H9 (cell line): ENCODE measurements at regions not wholly inside any gene's neighbourhood (a gene's known extent, or its start where the extent isn't known, plus 50 kb on each side); places are given as distances from the start of the nearest gene placed in this dataset.

Source experiments
- DNase-seq: peaks from one replicate; pipeline ENCODE4 v3.0.0-alpha.2; 2017
- H2AFZ ChIP-seq: one replicate; pipeline ENCODE4 v1.6.1; 2013; ENCODE audit warnings: mild to moderate bottlenecking, low read length, control low read depth, moderate library complexity
- H2AK5ac ChIP-seq: 2 replicates; pipeline ENCODE4 v1.6.1; 2013; ENCODE audit warnings: low read length, control low read depth, mixed read lengths; ENCODE audit not compliant: insufficient read length
- H2BK120ac ChIP-seq: one replicate; pipeline ENCODE4 v1.6.1; 2013; ENCODE audit warnings: low read depth, mild to moderate bottlenecking, low read length, control low read depth, inconsistent platforms; ENCODE audit not compliant: poor library complexity, severe bottlenecking
- H2BK12ac ChIP-seq: 2 replicates; pipeline ENCODE4 v1.6.1; 2013; ENCODE audit warnings: low read length, control low read depth, mixed read lengths, low read depth; ENCODE audit not compliant: insufficient read length
- H2BK15ac ChIP-seq: 2 replicates; pipeline ENCODE4 v1.6.1; 2013; ENCODE audit warnings: low read depth, low read length, control low read depth
- H2BK20ac ChIP-seq: one replicate; pipeline ENCODE4 v1.6.1; 2013; ENCODE audit warnings: low read depth, mild to moderate bottlenecking, low read length, control low read depth, inconsistent platforms; ENCODE audit not compliant: poor library complexity, severe bottlenecking
- H2BK5ac ChIP-seq: 2 replicates; pipeline ENCODE4 v1.6.1; 2013; ENCODE audit warnings: low read length, control low read depth, mixed read lengths; ENCODE audit not compliant: insufficient read length
- H3K14ac ChIP-seq: 2 replicates; pipeline ENCODE4 v1.6.1; 2013; ENCODE audit warnings: low read length, control low read depth; ENCODE audit not compliant: insufficient read depth
- H3K18ac ChIP-seq: 2 replicates; pipeline ENCODE4 v1.6.1; 2013; ENCODE audit warnings: low read depth, mild to moderate bottlenecking, mixed read lengths, low read length, control low read depth; ENCODE audit not compliant: insufficient read length
- H3K23ac ChIP-seq: 2 replicates; pipeline ENCODE4 v1.6.1; 2013; ENCODE audit warnings: low read length, control low read depth, mixed read lengths, low read depth; ENCODE audit not compliant: insufficient read length
- H3K23me2 ChIP-seq: 2 replicates; pipeline ENCODE4 v1.6.1; 2013; ENCODE audit warnings: low read depth, mild to moderate bottlenecking, mixed read lengths, low read length, control low read depth; ENCODE audit not compliant: insufficient read length, poor library complexity, severe bottlenecking
- H3K27ac ChIP-seq: 2 replicates; pipeline ENCODE4 v1.5.1; 2013; ENCODE audit warnings: low read length, control low read depth, mixed read lengths, low read depth; ENCODE audit not compliant: insufficient read length
- H3K27me3 ChIP-seq: 2 replicates; pipeline ENCODE4 v1.6.1; 2013; ENCODE audit warnings: low read length, control low read depth, inconsistent platforms; ENCODE audit not compliant: insufficient read depth
- H3K4ac ChIP-seq: 2 replicates; pipeline ENCODE4 v1.6.1; 2013; ENCODE audit warnings: low read depth, mild to moderate bottlenecking, control low read depth, inconsistent platforms, low read length, moderate library complexity
- H3K4me1 ChIP-seq: 2 replicates; pipeline ENCODE4 v1.6.1; 2013; ENCODE audit warnings: low read length, control low read depth, inconsistent platforms; ENCODE audit not compliant: insufficient read depth
- H3K4me2 ChIP-seq: 2 replicates; pipeline ENCODE4 v1.6.1; 2013; ENCODE audit warnings: low read length, control low read depth, mixed read lengths; ENCODE audit not compliant: insufficient read length, insufficient read depth
- H3K56ac ChIP-seq: 2 replicates; pipeline ENCODE4 v1.6.1; 2013; ENCODE audit warnings: low read depth, mild to moderate bottlenecking, mixed read lengths, low read length, control low read depth; ENCODE audit not compliant: insufficient read length
- H3K79me1 ChIP-seq: 2 replicates; pipeline ENCODE4 v1.6.1; 2013; ENCODE audit warnings: low read depth, mild to moderate bottlenecking, moderate library complexity, low read length, control low read depth, inconsistent platforms; ENCODE audit not compliant: insufficient read depth, poor library complexity, severe bottlenecking
- H3K79me2 ChIP-seq: 2 replicates; pipeline ENCODE4 v1.6.1; 2013; ENCODE audit warnings: low read length, control low read depth, inconsistent platforms; ENCODE audit not compliant: insufficient read depth
- H3K9ac ChIP-seq: 2 replicates; pipeline ENCODE4 v1.6.1; 2013; ENCODE audit warnings: low read length, control low read depth, mixed read lengths; ENCODE audit not compliant: insufficient read length; ENCODE audit errors: extremely low read depth
- H3K9me3 ChIP-seq: one replicate; pipeline ENCODE4 v1.6.1; 2013; ENCODE audit warnings: low read depth, low read length, inconsistent platforms; ENCODE audit not compliant: control insufficient read depth
- H3T11ph ChIP-seq: one replicate; pipeline ENCODE4 v1.6.1; 2013; ENCODE audit warnings: mild to moderate bottlenecking, low read length, control low read depth, inconsistent platforms
- H4K20me1 ChIP-seq: one replicate; pipeline ENCODE4 v1.6.1; 2013; ENCODE audit not compliant: control insufficient read depth, insufficient read length, insufficient read depth
- H4K5ac ChIP-seq: 2 replicates; pipeline ENCODE4 v1.6.1; 2013; ENCODE audit warnings: low read depth, mild to moderate bottlenecking, mixed read lengths, low read length, control low read depth; ENCODE audit not compliant: insufficient read length
- H4K8ac ChIP-seq: replicated peaks from 2 replicates; pipeline ENCODE4 v1.6.1; 2013; ENCODE audit warnings: low read length, control low read depth, mixed read lengths, low read depth; ENCODE audit not compliant: insufficient read length
- H4K91ac ChIP-seq: 2 replicates; pipeline ENCODE4 v1.6.1; 2013; ENCODE audit warnings: low read depth, mild to moderate bottlenecking, moderate library complexity, mixed read lengths, low read length, control low read depth; ENCODE audit not compliant: insufficient read length
- H3K27ac Mint-ChIP-seq, 3 experiments: 2 replicates in 2 of 3; 3 replicates in 1 of 3; pipeline ENCODE4 v1.8.0; 2020 to 2021; ENCODE audit warnings: mixed read lengths in 3 of 3, mild to moderate bottlenecking in 1 of 3, moderate library complexity in 1 of 3
- H3K27me3 Mint-ChIP-seq: 2 replicates; pipeline ENCODE4 v1.8.0; 2021; ENCODE audit warnings: low read depth, mild to moderate bottlenecking, moderate library complexity, mixed read lengths
- H3K36me3 Mint-ChIP-seq, 3 experiments: 2 replicates in 2 of 3; 3 replicates in 1 of 3; pipeline ENCODE4 v1.8.0; 2020 to 2021; ENCODE audit warnings: low read depth in 3 of 3, mixed read lengths in 3 of 3; ENCODE audit not compliant: insufficient read depth in 1 of 3
- H3K4me1 Mint-ChIP-seq, 2 experiments: 2 replicates each; pipeline ENCODE4 v1.8.0; 2020; ENCODE audit warnings: mixed read lengths in 2 of 2
- H3K4me3 Mint-ChIP-seq, 2 experiments: 2 replicates in 1 of 2; 3 replicates in 1 of 2; pipeline ENCODE4 v1.8.0; 2020 to 2021; ENCODE audit warnings: mild to moderate bottlenecking in 2 of 2, mixed read lengths in 2 of 2, moderate library complexity in 1 of 2
- H3K9me3 Mint-ChIP-seq, 2 experiments: 2 replicates in 1 of 2; 3 replicates in 1 of 2; pipeline ENCODE4 v1.8.0; 2020; ENCODE audit warnings: mild to moderate bottlenecking in 2 of 2, mixed read lengths in 2 of 2, moderate library complexity in 1 of 2
- CTCF ChIP-seq: fragments of 200-600 bp; sonication (generic); conservative IDR thresholded peaks from 3 replicates; pipeline ENCODE4 v1.8.0; 2021; ENCODE audit warnings: antibody characterized with exemption, mild to moderate bottlenecking
- WGBS: extraction: QIAGEN DNeasy Blood & Tissue Kit; methylation state at CpG from one replicate; pipeline ENCODE4 v1.1.7; 2013; ENCODE audit warnings: missing lambda C conversion rate, low lambda C conversion rate, mixed read lengths; ENCODE audit not compliant: insufficient read length; ENCODE audit errors: extremely low coverage; 5-methylcytosine and 5-hydroxymethylcytosine counted together

- Histone ChIP-seq H2BK5ac (no peak overlapping the region), H3K27me3 (no peaks in the 10 kb centered on the region), H3K27ac (no peak overlapping the region), H3K14ac (no peak overlapping the region), H4K8ac (no peak overlapping the region), H4K5ac (no peak overlapping the region), H3K9ac (no peak overlapping the region), H4K91ac (no peak overlapping the region), H3K23ac (no peak overlapping the region), H2BK20ac (no peak overlapping the region), H2BK15ac (no peak overlapping the region), H3K9me3 (no peaks in the 10 kb centered on the region), H2AK5ac (no peak overlapping the region), H2BK120ac (no peak overlapping the region), H3K18ac (no peak overlapping the region), H3T11ph (no peak overlapping the region), H3K4ac (no peak overlapping the region), H3K79me2 (no peaks in the 10 kb centered on the region), H3K56ac (no peak overlapping the region), H3K4me2 (no peak overlapping the region), H2BK12ac (no peak overlapping the region), H2AFZ (no peak overlapping the region), H3K4me1 (peaks cover 13% of the 10 kb centered on the region; the same call in 1 of the 2 replicates), H3K79me1 (no peaks in the 10 kb centered on the region), H3K23me2 (no peaks in the 10 kb centered on the region), H4K20me1 (no peaks in the 10 kb centered on the region)
- Mint-ChIP-seq H3K4me1 (peaks cover 37 to 47% of the 10 kb centered on the region in 2 experiments), H3K9me3 (peaks cover 22 to 29% of the 10 kb centered on the region in 2 experiments), H3K27ac (no peak overlapping the region), H3K27me3 (peaks cover 12% of the 10 kb centered on the region), H3K4me3 (no peak overlapping the region), H3K36me3 (peaks cover 10 to 16% (median 15%) of the 10 kb centered on the region in 3 experiments)
- WGBS = no CpG with 5 or more reads among the region's 2 CpGs
- DNase-seq = no peak
- no peak for TF ChIP-seq CTCF
Observed at GRCh38 chr7:68243128-68243527, 1246.5 kb downstream of the TYW1 start.
